ENCODE measurements at regions not wholly inside any gene's neighbourhood (a gene's known extent, or its start where the extent isn't known, plus 50 kb on each side); places are given as distances from the start of the nearest gene placed in this dataset.
"Not testable (repeated sequence)": the region's sequence is repeated elsewhere in the genome, so short reads cannot be mapped to it uniquely, and the experiment has no call there.

DNA sequence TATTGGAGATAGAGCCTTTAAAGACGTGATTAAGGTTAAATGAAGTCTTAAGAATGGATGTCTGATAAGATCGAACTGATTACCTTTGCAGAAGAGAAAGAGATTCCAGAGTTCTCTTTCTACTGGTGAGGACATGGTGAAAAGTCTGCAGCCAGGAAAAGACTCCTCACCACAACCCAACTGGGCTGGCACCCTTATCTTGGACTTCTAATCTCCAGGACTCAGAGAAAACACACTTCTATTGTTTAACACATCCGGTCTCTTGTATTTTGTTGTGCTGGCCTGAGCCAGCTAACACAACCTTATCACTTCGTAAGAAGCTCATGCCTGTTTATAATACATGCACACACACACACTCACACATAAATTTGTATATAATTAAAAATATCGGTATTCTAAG is 489.1 kb downstream of the PRDM9 start:
- TF ChIP-seq, protein P1, sequence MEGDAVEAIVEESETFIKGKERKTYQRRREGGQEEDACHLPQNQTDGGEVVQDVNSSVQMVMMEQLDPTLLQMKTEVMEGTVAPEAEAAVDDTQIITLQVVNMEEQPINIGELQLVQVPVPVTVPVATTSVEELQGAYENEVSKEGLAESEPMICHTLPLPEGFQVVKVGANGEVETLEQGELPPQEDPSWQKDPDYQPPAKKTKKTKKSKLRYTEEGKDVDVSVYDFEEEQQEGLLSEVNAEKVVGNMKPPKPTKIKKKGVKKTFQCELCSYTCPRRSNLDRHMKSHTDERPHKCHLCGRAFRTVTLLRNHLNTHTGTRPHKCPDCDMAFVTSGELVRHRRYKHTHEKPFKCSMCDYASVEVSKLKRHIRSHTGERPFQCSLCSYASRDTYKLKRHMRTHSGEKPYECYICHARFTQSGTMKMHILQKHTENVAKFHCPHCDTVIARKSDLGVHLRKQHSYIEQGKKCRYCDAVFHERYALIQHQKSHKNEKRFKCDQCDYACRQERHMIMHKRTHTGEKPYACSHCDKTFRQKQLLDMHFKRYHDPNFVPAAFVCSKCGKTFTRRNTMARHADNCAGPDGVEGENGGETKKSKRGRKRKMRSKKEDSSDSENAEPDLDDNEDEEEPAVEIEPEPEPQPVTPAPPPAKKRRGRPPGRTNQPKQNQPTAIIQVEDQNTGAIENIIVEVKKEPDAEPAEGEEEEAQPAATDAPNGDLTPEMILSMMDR (IDR thresholded peaks at IDR 0.05; ENCODE audit: low read depth, low read length): no peak
- DNase-seq (ENCODE audit: extremely low read depth, low read depth): no peak

DNA sequence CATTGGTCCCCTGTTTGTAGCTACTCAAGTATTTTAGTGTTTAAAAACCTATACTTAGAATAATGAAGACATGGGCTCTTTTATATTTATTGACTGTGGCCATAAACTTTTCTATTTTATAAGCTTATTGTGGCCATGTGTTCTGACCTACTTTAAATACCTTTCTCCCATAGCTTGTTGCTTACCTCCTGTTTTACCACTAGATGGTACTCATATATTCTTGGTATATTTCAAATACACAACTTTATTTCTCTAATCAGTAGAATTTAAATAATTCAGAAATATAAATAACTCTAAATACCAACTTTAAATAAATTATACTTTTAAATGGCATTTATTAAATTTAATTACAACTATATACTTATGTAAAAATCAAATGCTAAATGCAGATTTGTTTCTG is 498.0 kb downstream of the PRDM9 start:
- DNase-seq (ENCODE audit: extremely low read depth, low read depth): no peak
- TF ChIP-seq, protein P1 (IDR thresholded peaks at IDR 0.05; ENCODE audit: low read depth, low read length): no peak

DNA sequence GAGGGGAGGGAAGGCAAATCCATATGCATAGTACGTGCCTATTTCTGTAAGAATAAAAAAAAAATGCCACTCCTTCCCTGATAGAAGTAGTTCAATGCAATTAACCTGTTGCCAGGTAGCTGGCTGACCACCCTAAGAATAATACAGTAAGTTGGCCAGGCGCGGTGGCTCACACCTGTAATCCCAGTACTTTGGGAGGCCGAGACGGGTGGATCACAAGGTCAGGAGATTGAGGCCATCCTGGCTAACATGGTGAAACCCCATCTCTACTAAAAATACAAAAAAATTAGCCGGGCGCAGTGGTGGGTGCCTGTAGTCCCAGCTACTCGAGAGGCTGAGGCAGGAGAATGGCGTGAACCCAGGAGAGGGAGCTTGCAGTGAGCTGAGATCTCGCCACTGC is 510.3 kb downstream of the PRDM9 start:
- DNase-seq (ENCODE audit: extremely low read depth, low read depth): not testable (repeated sequence)

DNA sequence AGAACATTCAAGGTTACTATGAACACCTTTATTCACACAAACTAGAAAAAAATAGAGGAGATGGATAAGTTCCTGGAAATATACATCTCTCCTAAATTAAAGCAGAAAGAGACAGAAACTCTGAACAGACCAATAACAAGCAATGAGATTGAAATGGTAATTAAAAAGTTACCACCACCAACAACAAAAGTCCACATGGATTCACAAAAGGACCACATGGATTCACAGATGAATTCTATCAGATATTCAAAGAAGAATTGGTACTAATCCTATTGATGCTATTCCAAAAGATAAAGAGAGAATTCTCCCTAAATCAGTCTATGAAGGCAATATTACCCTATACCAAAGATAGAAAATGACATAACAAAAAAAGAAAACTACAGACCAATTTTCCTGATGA is 518.9 kb downstream of the PRDM9 start:
- TF ChIP-seq, protein P1 (IDR thresholded peaks at IDR 0.05; ENCODE audit: low read depth, low read length): no peak

DNA sequence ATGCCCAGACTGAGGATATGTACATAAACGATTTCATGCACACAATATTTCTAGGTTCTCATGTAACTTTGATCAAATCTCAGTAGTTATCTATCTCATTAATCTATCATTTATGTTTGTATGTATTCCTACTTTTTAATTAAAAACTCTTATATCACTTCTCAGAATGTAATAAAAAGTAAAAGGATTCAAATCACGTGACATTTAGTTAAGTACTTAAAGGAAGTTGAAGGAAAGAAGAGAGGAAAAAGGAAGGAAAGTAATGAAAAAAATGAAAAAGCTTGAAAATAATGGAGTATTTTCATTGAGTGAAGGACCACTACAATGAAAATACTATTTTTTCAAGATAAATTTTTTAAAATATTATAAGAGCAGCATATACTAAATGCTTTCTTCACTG is 535.3 kb downstream of the PRDM9 start:
- TF ChIP-seq, protein P1 (IDR thresholded peaks at IDR 0.05; ENCODE audit: low read depth, low read length): no peak

More for the DNA sequence above, 518.9 kb downstream of the PRDM9 start:
- DNase-seq (ENCODE audit: extremely low read depth, low read depth): no peak

DNA sequence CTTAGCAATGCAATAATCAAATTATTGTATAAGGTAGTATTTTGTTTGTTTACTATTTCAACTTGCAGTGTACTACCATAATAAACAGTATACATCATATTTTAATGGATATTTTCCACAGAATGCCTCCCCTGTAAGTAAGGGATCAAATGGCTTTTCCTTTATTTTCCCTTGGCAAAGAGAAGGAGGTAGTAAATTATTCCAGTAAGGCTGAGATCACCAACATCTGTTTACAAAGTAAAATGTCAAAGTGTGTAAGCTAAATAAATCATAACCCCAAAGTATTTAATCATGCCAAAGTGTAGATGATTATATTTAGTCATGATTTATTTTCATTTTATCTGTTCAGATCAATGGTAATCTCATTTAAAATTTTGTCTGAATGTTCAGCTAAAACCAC is 537.6 kb downstream of the PRDM9 start:
- DNase-seq (ENCODE audit: extremely low read depth, low read depth): no peak
- TF ChIP-seq, protein P1 (IDR thresholded peaks at IDR 0.05; ENCODE audit: low read depth, low read length): no peak

More for the DNA sequence above, 535.3 kb downstream of the PRDM9 start:
- no peak for DNase-seq (ENCODE audit: extremely low read depth, low read depth)

DNA sequence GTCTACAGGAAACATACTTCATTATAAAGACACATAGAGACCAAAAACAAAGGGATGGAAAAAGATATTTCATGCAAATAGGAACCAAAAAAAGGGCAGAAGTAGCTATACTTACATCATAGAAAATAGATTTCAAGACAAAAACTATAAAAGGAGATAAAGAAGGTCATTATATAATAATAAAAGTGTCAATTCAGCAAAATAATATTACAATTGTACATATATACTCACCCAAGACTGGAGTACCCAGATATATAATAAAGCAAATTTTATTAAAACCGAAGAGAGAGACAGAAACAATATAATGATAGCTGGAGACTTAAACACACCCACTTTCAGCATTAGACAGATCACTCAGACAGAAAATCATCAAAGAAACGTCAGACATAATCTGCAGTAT is 546.3 kb downstream of the PRDM9 start:
- TF ChIP-seq, protein P1 (IDR thresholded peaks at IDR 0.05; ENCODE audit: low read depth, low read length): no peak
- no peak for DNase-seq (ENCODE audit: extremely low read depth, low read depth)

DNA sequence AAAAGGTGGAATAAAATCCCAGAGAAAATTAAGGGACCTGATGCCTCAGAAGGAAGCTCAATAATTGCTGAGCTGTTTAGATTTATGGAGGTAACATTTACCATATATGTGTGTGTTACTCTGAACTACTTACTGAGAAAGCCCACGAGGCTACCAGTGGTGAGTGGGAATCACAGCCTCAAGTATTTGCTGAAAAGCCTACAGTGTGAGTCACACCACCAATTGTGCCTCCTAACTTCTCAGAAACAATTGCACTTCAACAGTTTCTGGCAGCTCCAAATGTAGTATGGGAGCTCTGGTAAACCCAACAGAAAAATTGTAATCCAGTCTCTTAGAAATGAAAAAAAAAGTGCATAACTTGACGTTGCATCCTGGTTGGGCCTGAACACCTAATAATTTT is 551.6 kb downstream of the PRDM9 start:
- no peak for DNase-seq (ENCODE audit: extremely low read depth, low read depth)
- TF ChIP-seq, protein P1 (IDR thresholded peaks at IDR 0.05; ENCODE audit: low read depth, low read length): no peak

Measured in AG09319 (cell line).